GM12873 (cell line): ENCODE measurements at regions not wholly inside any gene's neighbourhood (a gene's known extent, or its start where the extent isn't known, plus 50 kb on each side); places are given as distances from the start of the nearest gene placed in this dataset.

Experiments
- CTCF ChIP-seq: IDR thresholded peaks from 2 replicates; pipeline ENCODE4 v1.5.1; 2012; ENCODE audit warnings: low read depth, mild to moderate bottlenecking, moderate library complexity, low read length, control low read depth; ENCODE audit not compliant: insufficient read depth; ENCODE audit errors: missing control alignments

- TF ChIP-seq CTCF = no peak
Measured at GRCh38 chr9:78828521-78828920, 531.6 kb downstream of the PSAT1 start.

- no peak for TF ChIP-seq CTCF
Measured at GRCh38 chr9:78830301-78830700, 533.4 kb downstream of the PSAT1 start.

- TF ChIP-seq CTCF = no peak
Measured at GRCh38 chr9:78831726-78832125, 534.8 kb downstream of the PSAT1 start.

- TF ChIP-seq CTCF = no peak
Measured at GRCh38 chr9:78835928-78836450, 539.1 kb downstream of the PSAT1 start.

GRCh38 chr9:78839252-78839651 is 542.3 kb downstream of the PSAT1 start:
- no peak for TF ChIP-seq CTCF

- TF ChIP-seq CTCF = no peak
Measured at GRCh38 chr9:78848061-78848460, 551.1 kb downstream of the PSAT1 start.

GRCh38 chr9:78856144-78856543 is 559.2 kb downstream of the PSAT1 start:
- no peak for TF ChIP-seq CTCF
